ENCODE measurements at regions not wholly inside any gene's neighbourhood (a gene's known extent, or its start where the extent isn't known, plus 50 kb on each side); places are given as distances from the start of the nearest gene placed in this dataset.

DNA sequence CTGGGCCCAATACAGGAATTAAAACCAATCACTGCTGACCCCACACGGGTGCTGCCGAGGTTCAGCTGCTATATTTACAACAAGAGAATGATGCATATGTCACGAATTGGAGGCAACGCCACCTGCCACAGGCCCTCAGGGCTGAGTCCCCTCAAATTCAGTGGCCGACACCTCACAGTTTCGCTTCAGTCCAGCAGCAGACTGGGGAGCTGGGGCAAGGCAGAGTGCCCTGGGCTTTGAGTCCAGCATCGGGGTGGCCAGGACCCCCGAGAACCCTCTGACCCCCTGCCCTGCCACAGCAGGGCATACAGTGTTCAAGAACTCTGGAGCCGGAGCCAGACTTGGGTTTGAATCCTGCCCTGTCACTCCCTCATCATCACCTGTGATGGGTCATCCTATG is 247.2 kb downstream of the CTTN start:
- DNase-seq (ENCODE audit: low read depth, low spot score) = no peak
- H3K27me3 ChIP-seq (ENCODE audit: control insufficient read depth, insufficient read depth, low read length) = no peaks in the 10 kb centered on the region
- H3K9me3 ChIP-seq (ENCODE audit: control insufficient read depth, insufficient read depth, low read length) = peaks cover 51% of the 10 kb centered on the region
- CTCF ChIA-PET = no interaction called here
- TF ChIP-seq, protein P1, sequence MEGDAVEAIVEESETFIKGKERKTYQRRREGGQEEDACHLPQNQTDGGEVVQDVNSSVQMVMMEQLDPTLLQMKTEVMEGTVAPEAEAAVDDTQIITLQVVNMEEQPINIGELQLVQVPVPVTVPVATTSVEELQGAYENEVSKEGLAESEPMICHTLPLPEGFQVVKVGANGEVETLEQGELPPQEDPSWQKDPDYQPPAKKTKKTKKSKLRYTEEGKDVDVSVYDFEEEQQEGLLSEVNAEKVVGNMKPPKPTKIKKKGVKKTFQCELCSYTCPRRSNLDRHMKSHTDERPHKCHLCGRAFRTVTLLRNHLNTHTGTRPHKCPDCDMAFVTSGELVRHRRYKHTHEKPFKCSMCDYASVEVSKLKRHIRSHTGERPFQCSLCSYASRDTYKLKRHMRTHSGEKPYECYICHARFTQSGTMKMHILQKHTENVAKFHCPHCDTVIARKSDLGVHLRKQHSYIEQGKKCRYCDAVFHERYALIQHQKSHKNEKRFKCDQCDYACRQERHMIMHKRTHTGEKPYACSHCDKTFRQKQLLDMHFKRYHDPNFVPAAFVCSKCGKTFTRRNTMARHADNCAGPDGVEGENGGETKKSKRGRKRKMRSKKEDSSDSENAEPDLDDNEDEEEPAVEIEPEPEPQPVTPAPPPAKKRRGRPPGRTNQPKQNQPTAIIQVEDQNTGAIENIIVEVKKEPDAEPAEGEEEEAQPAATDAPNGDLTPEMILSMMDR (IDR thresholded peaks at IDR 0.05; ENCODE audit: low read depth, low read length) = no peak
- POLR2A ChIA-PET = no interaction called here
- no peak overlapping the region for H3K4me3 ChIP-seq (ENCODE audit: low read depth, low read length)
- no peak overlapping the region for H3K27ac ChIP-seq (ENCODE audit: low read depth, low read length)

DNA sequence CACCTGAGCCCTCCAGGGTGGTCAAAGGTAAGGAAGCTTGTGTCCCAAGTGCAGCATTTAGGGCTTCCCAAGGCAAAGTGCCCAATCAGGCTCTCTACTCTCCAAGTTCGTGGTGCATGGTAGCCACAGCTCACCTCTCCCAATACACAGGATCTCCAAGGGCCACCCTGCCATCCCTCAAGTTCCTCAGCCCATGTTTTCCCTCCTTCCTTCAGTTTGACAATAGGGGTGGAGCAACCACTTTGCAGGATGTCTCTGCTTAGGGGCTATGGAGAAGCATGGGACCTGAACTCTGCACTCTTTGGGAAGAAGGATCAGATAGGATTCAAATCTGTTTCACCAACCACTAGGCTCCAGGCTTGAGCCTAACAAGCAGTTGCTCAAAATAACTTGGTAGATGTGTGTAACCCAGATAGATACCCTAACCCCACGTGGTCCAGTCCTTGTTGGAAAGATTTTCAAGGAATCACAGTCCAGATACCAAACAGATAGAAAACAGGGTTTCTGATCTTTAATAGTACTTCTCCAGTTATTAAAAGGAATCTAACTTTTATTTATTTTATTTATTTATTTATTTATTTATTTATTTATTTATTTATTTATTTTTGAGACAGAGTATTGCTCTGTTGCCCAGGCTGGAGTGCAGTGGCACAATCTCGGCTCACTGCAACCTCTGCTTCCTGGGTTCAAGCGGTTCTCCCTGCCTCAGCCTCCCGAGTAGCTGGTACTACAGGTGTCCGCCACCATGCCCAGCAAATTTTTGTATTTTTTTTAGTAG is 248.1 kb downstream of the CTTN start:
- POLR2A ChIA-PET = no interaction called here
- TF ChIP-seq, protein P1 (IDR thresholded peaks at IDR 0.05; ENCODE audit: low read depth, low read length) = no peak
- CTCF ChIA-PET = no interaction called here
- DNase-seq (ENCODE audit: low read depth, low spot score) = no peak
- no peaks in the 10 kb centered on the region for H3K27me3 ChIP-seq (ENCODE audit: control insufficient read depth, insufficient read depth, low read length)
- no peak overlapping the region for H3K4me3 ChIP-seq (ENCODE audit: low read depth, low read length)
- no peak overlapping the region for H3K27ac ChIP-seq (ENCODE audit: low read depth, low read length)
- H3K9me3 ChIP-seq (ENCODE audit: control insufficient read depth, insufficient read depth, low read length) = peaks cover 46% of the 10 kb centered on the region

DNA sequence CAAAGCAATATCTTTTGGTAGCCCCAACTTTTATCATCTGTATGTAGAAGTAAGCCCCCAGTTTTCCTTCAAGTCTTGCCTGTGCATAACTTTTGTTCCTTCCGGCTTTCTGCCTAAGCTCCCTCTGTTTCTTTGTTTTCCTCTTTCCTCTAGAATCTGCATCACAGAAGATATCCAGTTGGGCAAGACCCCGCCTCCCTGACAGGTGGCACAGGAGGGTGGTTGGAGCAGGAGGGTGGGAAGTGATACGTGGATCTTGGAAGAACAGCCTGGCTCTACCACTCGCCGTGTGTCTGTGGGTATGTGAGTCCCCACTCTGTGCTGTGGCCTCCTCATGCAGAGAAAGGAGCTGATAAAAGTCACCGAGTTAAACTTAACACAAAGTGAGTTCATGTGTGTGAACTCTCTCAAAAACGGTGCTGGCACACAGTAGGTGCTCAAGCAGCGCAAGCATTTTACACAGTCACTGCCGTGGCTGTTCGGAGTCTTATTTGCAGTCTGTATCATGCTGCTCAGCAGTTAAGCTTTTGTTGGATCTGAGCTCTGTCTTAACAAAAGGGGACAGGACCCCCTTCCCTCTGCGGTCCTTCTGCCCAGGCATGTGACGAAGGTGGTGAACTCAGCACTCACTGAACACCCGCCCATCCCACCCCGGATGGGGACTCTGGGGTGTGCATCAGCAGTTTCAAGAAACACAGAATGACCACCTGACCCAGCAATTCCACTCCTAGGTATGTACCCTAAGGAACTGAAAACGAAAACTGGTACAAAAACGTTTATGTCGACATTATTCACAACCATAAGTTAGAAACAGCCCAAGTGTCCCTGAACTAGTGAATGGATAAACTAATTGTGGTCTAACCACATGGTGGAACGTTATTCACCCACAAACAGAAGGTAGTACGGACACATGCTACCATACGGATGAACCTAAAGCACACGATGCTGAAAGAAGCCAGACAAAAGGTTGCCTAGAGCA is 249.1 kb downstream of the CTTN start:
- ChIA-PET CTCF (interaction anchor here (0.5 to 0.7 kb wide), 2 partner anchors 154 to 249 kb away, joined by 4 to 6 read pairs; no protein-coding TSS in a partner anchor), POLR2A (no interaction called here)
- Histone ChIP-seq H3K27ac (ENCODE audit: low read depth, low read length) (no peak overlapping the region), H3K9me3 (ENCODE audit: control insufficient read depth, insufficient read depth, low read length) (peaks cover 37% of the 10 kb centered on the region), H3K27me3 (ENCODE audit: control insufficient read depth, insufficient read depth, low read length) (no peaks in the 10 kb centered on the region), H3K4me3 (ENCODE audit: low read depth, low read length) (no peak overlapping the region)
- no peak for DNase-seq (ENCODE audit: low read depth, low spot score)
- TF ChIP-seq, protein P1 (IDR thresholded peaks at IDR 0.05; ENCODE audit: low read depth, low read length) = no peak

DNA sequence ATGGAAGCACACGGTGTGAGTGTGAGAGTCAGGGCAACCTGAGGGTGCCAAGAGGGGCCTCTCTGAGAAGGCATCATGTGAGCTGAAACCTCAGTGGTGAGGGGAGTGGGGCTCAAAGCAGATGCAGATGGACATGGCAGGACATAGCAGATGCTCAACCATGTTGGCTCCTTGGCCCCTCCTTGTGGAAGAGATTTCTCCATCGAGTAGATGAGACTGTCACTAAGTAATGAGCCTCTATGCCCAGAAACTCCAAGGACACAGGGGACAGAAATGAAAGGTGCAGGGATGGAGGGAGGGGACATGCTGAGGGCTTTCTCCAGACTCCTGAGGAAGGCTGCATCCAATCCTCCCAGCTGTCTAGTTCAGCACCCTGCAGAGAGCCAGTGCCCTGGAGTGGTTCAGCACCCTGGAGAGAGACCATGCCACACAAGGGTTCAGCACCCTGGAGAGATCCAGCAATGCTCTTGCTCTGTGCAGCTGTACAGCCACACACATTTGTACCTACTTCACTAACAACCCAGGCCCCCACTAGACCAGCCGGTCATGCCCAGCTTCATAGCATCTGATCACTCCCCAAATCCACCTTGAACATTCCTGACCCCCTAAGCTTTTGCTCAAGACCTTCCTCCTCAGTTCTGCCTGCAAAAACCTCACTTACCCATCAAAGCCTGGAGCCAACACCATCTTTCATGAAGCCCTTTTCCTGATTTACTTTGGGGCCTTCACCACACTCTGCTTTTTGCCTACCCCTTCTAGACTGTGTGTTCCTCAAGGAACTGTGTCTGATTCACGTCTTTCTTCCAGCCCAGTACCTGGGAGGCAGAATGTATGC is 252.0 kb downstream of the CTTN start:
- TF ChIP-seq, protein P1 (IDR thresholded peaks at IDR 0.05; ENCODE audit: low read depth, low read length) = no peak
- DNase-seq (ENCODE audit: low read depth, low spot score) = peak; percentile 10
- Histone ChIP-seq H3K9me3 (ENCODE audit: control insufficient read depth, insufficient read depth, low read length) (peaks cover 26% of the 10 kb centered on the region), H3K27me3 (ENCODE audit: control insufficient read depth, insufficient read depth, low read length) (no peaks in the 10 kb centered on the region), H3K4me3 (ENCODE audit: low read depth, low read length) (no peak overlapping the region), H3K27ac (ENCODE audit: low read depth, low read length) (no peak overlapping the region)
- ChIA-PET POLR2A (no interaction called here), CTCF (no interaction called here)

All from AG04450 (cell line).